Esophagus muscularis mucosa (tissue), 4 donors: ENCODE measurements at regions not wholly inside any gene's neighbourhood (a gene's known extent, or its start where the extent isn't known, plus 50 kb on each side); places are given as distances from the start of the nearest gene placed in this dataset.

Source experiments
- DNase-seq: peaks from one replicate; pipeline ENCODE4 v3.0.0-alpha.2; 2017; ENCODE audit errors: extremely low spot score
- H3K27ac ChIP-seq, 4 donors: fragments of 200-600 bp; sonication (generic); replicated peaks in 1 of 4; 1 replicate in 3 of 4; 2 replicates in 1 of 4; pipeline ENCODE4 v1.5.1; 2016 to 2019; ENCODE audit warnings: mild to moderate bottlenecking in 1 of 4
- H3K27me3 ChIP-seq, 4 donors: fragments of 200-600 bp; sonication (generic); one replicate each; pipeline versions ENCODE4 v1.5.1 to v1.6.0; 2016 to 2019
- H3K36me3 ChIP-seq, 4 donors: fragments of 200-600 bp; sonication (generic); one replicate each; pipeline ENCODE4 v1.5.1; 2016 to 2019
- H3K4me1 ChIP-seq, 4 donors: fragments of 200-600 bp; sonication (generic); one replicate each; pipeline ENCODE4 v1.5.1; 2016 to 2019
- H3K4me3 ChIP-seq, 4 donors: fragments of 200-600 bp; sonication (generic); 1 replicate in 2 of 4; 2 replicates in 2 of 4; pipeline ENCODE4 v1.5.1; 2016 to 2019; ENCODE audit warnings: mild to moderate bottlenecking in 4 of 4, moderate library complexity in 1 of 4
- H3K9me3 ChIP-seq, 4 donors: fragments of 200-600 bp; sonication (generic); 1 replicate in 3 of 4; 2 replicates in 1 of 4; pipeline ENCODE4 v1.5.1; 2016 to 2019
- EP300 ChIP-seq: sonication (generic); formaldehyde crosslinking; IDR thresholded peaks from one replicate; pipeline ENCODE4 v1.6.1; 2017; ENCODE audit warnings: antibody characterized with exemption
- POLR2A ChIP-seq: fragments of 450-650 bp; IDR thresholded peaks from one replicate; pipeline ENCODE4 v1.6.1; 2017; ENCODE audit warnings: antibody characterized with exemption, moderate library complexity, mild to moderate bottlenecking, low read depth
- POLR2AphosphoS5 ChIP-seq, 2 donors: sonication (generic); formaldehyde crosslinking; IDR thresholded peaks; one replicate each; pipeline ENCODE4 v1.6.1; 2017; ENCODE audit warnings: antibody characterized with exemption in 2 of 2
- WGBS: methylation state at CpG from one replicate; pipeline ENCODE4 v1.1.5; 2018; 5-methylcytosine and 5-hydroxymethylcytosine counted together
- intact Hi-C: fragments of 100-400 bp; cut with DNase I; formaldehyde crosslinking; loops from one replicate; pipeline ENCODE4 v1.15.1; 2023
- TF ChIP-seq, protein P1 (sequence below), 3 experiments: fragments of 200-600 bp in 2 of 3; fragments of 450-650 bp in 1 of 3; sonication (generic) in 2 of 3; IDR thresholded peaks; one replicate each; pipeline ENCODE4 v1.5.1; 2017 to 2019; ENCODE audit warnings: antibody characterized with exemption in 3 of 3, mild to moderate bottlenecking in 2 of 3, moderate library complexity in 1 of 3

DNA sequence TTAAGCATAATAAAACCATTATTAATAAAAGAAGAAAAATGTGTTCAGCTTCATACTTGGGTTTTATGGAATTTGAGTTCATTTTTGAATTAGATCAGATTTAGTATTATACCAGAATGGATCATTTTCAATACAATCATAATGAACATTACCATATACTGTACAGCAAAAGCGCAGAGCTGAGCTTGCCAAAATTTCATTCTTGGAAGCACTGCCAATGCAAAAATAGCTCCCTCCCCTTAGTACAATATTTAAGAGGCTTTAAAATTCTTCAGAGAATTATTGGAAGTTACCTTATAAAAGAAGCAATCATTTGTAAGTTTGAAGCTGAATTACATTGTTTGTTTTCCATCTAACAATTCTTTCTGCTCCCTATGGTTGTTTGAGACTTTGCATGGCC, 938.1 kb upstream of the SLC39A10 start:
- Histone ChIP-seq H3K4me1 (no peaks in the 10 kb centered on the region), H3K4me3 (no peak overlapping the region), H3K36me3 (no peaks in the 10 kb centered on the region), H3K27ac (no peak overlapping the region), H3K27me3 (no peaks in the 10 kb centered on the region), H3K9me3 (no peaks in the 10 kb centered on the region)
- WGBS: 78% methylated on average over 1 of the region's 1 CpG
- TF ChIP-seq, protein P1, sequence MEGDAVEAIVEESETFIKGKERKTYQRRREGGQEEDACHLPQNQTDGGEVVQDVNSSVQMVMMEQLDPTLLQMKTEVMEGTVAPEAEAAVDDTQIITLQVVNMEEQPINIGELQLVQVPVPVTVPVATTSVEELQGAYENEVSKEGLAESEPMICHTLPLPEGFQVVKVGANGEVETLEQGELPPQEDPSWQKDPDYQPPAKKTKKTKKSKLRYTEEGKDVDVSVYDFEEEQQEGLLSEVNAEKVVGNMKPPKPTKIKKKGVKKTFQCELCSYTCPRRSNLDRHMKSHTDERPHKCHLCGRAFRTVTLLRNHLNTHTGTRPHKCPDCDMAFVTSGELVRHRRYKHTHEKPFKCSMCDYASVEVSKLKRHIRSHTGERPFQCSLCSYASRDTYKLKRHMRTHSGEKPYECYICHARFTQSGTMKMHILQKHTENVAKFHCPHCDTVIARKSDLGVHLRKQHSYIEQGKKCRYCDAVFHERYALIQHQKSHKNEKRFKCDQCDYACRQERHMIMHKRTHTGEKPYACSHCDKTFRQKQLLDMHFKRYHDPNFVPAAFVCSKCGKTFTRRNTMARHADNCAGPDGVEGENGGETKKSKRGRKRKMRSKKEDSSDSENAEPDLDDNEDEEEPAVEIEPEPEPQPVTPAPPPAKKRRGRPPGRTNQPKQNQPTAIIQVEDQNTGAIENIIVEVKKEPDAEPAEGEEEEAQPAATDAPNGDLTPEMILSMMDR (IDR thresholded peaks at IDR 0.05): no peak
- TF ChIP-seq POLR2AphosphoS5 (IDR thresholded peaks at IDR 0.05) (no peak), POLR2A (no peak), EP300 (no peak)
- intact Hi-C loops: no loop called here
- no peak for DNase-seq

GRCh38 chr2:194714541-194714940, 942.5 kb upstream of the SLC39A10 start:
- H3K4me3 ChIP-seq: no peak overlapping the region
- WGBS: 100% methylated on average over 1 of the region's 1 CpG
- no peak for DNase-seq
- H3K9me3 ChIP-seq: no peaks in the 10 kb centered on the region
- no peaks in the 10 kb centered on the region for H3K4me1 ChIP-seq
- H3K27ac ChIP-seq: no peak overlapping the region
- intact Hi-C loops: no loop called here
- TF ChIP-seq, protein P1 (IDR thresholded peaks at IDR 0.05): no peak
- no peak for TF ChIP-seq POLR2AphosphoS5 (IDR thresholded peaks at IDR 0.05)
- TF ChIP-seq POLR2A: no peak
- TF ChIP-seq EP300: no peak
- H3K36me3 ChIP-seq: no peaks in the 10 kb centered on the region
- no peaks in the 10 kb centered on the region for H3K27me3 ChIP-seq

- 62% methylated on average over 3 of the region's 3 CpGs for WGBS
- H3K4me1 ChIP-seq: no peaks in the 10 kb centered on the region
- intact Hi-C loops: no loop called here
- TF ChIP-seq EP300: no peak
- no peak for TF ChIP-seq POLR2AphosphoS5 (IDR thresholded peaks at IDR 0.05)
- TF ChIP-seq, protein P1 (IDR thresholded peaks at IDR 0.05): no peak
- no peak for TF ChIP-seq POLR2A
- H3K27ac ChIP-seq: no peak overlapping the region
- DNase-seq: no peak
- no peak overlapping the region for H3K4me3 ChIP-seq
- no peaks in the 10 kb centered on the region for H3K27me3 ChIP-seq
- H3K9me3 ChIP-seq: no peaks in the 10 kb centered on the region
- no peaks in the 10 kb centered on the region for H3K36me3 ChIP-seq
Measured at GRCh38 chr2:194709840-194710239, 947.2 kb upstream of the SLC39A10 start.

- no peaks in the 10 kb centered on the region for H3K4me1 ChIP-seq
- intact Hi-C loops: no loop called here
- H3K27me3 ChIP-seq: no peaks in the 10 kb centered on the region
- H3K36me3 ChIP-seq: no peaks in the 10 kb centered on the region
- TF ChIP-seq EP300 (no peak), POLR2AphosphoS5 (IDR thresholded peaks at IDR 0.05) (no peak), POLR2A (no peak)
- TF ChIP-seq, protein P1 (IDR thresholded peaks at IDR 0.05): no peak
- no peak overlapping the region for H3K27ac ChIP-seq
- no peaks in the 10 kb centered on the region for H3K9me3 ChIP-seq
- WGBS: 84% methylated on average over 2 of the region's 2 CpGs
- no peak for DNase-seq
- H3K4me3 ChIP-seq: no peak overlapping the region
Measured at GRCh38 chr2:194706179-194706578, 950.8 kb upstream of the SLC39A10 start.

GRCh38 chr2:194705398-194705797, 951.6 kb upstream of the SLC39A10 start:
- Histone ChIP-seq H3K27ac (no peak overlapping the region), H3K4me3 (no peak overlapping the region), H3K9me3 (no peaks in the 10 kb centered on the region), H3K27me3 (no peaks in the 10 kb centered on the region), H3K36me3 (no peaks in the 10 kb centered on the region), H3K4me1 (no peaks in the 10 kb centered on the region)
- TF ChIP-seq EP300: no peak
- TF ChIP-seq, protein P1 (IDR thresholded peaks at IDR 0.05): no peak
- no peak for TF ChIP-seq POLR2AphosphoS5 (IDR thresholded peaks at IDR 0.05)
- intact Hi-C loops: no loop called here
- DNase-seq: no peak
- WGBS: 75% methylated on average over 2 of the region's 2 CpGs
